Neural crest cell (in vitro differentiated cells): ENCODE measurements at regions not wholly inside any gene's neighbourhood (a gene's known extent, or its start where the extent isn't known, plus 50 kb on each side); places are given as distances from the start of the nearest gene placed in this dataset.
"Not testable (repeated sequence)": the region's sequence is repeated elsewhere in the genome, so short reads cannot be mapped to it uniquely, and the experiment has no call there.

ENCODE experiments used
- DNase-seq: peaks from one replicate; pipeline ENCODE4 v3.0.0; 2021; ENCODE audit warnings: low read depth, mixed read lengths, low spot score
- H3K27ac Mint-ChIP-seq: one replicate; pipeline ENCODE4 v1.8.0; 2021; ENCODE audit warnings: mild to moderate bottlenecking, mixed read lengths; ENCODE audit not compliant: unreplicated experiment
- H3K27me3 Mint-ChIP-seq: 2 replicates; pipeline ENCODE4 v1.8.0; 2021; ENCODE audit warnings: low read depth, mild to moderate bottlenecking, mixed read lengths
- H3K36me3 Mint-ChIP-seq: 2 replicates; pipeline ENCODE4 v1.8.0; 2021; ENCODE audit warnings: low read depth, mild to moderate bottlenecking, mixed read lengths
- H3K4me1 Mint-ChIP-seq: 2 replicates; pipeline ENCODE4 v1.8.0; 2021; ENCODE audit warnings: mixed read lengths
- H3K4me3 Mint-ChIP-seq: one replicate; pipeline ENCODE4 v1.8.0; 2021; ENCODE audit warnings: mild to moderate bottlenecking, mixed read lengths
- H3K9me3 Mint-ChIP-seq: 2 replicates; pipeline ENCODE4 v1.8.0; 2021; ENCODE audit warnings: mixed read lengths
- TF ChIP-seq, protein P1 (sequence below): fragments of 200-600 bp; sonication (generic); conservative IDR thresholded peaks from 2 replicates; pipeline ENCODE4 v1.5.0; 2021; ENCODE audit warnings: antibody characterized with exemption, mild to moderate bottlenecking

DNA sequence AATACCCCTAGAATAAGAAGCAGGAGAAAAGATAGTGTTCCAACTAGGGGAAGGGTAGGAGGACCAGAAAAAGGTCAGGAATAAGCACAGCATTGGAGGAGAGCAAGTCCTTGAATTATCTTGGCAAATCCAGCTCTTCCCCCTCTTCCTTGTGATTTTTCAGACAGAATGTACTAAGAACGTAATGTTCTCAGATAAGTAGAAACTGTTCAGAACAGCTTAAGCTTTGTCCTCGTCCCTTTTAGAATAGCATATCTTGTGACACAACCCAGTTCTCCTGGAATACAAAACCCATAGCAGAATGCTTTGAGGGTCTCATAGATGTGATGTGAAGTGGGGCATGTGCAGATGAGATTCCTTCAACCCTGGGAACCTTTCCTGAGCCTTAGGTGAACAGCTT lies 97.4 kb downstream of the EMB start:
- DNase-seq: no peak
- H3K4me1 Mint-ChIP-seq: no peaks in the 10 kb centered on the region
- TF ChIP-seq, protein P1, sequence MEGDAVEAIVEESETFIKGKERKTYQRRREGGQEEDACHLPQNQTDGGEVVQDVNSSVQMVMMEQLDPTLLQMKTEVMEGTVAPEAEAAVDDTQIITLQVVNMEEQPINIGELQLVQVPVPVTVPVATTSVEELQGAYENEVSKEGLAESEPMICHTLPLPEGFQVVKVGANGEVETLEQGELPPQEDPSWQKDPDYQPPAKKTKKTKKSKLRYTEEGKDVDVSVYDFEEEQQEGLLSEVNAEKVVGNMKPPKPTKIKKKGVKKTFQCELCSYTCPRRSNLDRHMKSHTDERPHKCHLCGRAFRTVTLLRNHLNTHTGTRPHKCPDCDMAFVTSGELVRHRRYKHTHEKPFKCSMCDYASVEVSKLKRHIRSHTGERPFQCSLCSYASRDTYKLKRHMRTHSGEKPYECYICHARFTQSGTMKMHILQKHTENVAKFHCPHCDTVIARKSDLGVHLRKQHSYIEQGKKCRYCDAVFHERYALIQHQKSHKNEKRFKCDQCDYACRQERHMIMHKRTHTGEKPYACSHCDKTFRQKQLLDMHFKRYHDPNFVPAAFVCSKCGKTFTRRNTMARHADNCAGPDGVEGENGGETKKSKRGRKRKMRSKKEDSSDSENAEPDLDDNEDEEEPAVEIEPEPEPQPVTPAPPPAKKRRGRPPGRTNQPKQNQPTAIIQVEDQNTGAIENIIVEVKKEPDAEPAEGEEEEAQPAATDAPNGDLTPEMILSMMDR: no peak

DNA sequence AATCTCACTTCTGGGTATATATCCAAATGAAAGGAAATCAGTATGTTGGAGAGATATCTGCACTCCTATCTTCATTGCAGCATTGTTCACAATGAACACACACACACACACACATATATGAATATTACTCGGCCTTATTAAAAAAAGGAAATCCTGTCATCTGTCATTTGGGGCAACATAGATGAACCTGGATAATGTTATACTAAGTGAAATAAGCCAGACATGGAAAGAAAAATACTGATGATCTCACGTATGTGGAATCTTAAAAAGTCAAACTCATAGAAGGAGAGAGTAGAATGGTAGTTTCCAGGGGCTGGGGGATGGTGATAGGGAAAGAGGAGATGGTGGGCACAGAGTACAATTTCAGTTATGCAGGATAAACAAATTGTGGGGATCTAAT lies 100.3 kb downstream of the EMB start:
- peaks cover 3% of the 10 kb centered on the region for H3K36me3 Mint-ChIP-seq
- TF ChIP-seq, protein P1: no peak
- DNase-seq: no peak
- peaks cover 11% of the 10 kb centered on the region for H3K9me3 Mint-ChIP-seq
- no peaks in the 10 kb centered on the region for H3K27me3 Mint-ChIP-seq
- no peaks in the 10 kb centered on the region for H3K4me1 Mint-ChIP-seq
- no peak overlapping the region for H3K27ac Mint-ChIP-seq
- no peak overlapping the region for H3K4me3 Mint-ChIP-seq

More for the DNA sequence above, 97.4 kb downstream of the EMB start:
- H3K27ac Mint-ChIP-seq: no peak overlapping the region
- peaks cover 3% of the 10 kb centered on the region for H3K36me3 Mint-ChIP-seq
- H3K4me3 Mint-ChIP-seq: no peak overlapping the region
- peaks cover 11% of the 10 kb centered on the region for H3K9me3 Mint-ChIP-seq
- no peaks in the 10 kb centered on the region for H3K27me3 Mint-ChIP-seq

DNA sequence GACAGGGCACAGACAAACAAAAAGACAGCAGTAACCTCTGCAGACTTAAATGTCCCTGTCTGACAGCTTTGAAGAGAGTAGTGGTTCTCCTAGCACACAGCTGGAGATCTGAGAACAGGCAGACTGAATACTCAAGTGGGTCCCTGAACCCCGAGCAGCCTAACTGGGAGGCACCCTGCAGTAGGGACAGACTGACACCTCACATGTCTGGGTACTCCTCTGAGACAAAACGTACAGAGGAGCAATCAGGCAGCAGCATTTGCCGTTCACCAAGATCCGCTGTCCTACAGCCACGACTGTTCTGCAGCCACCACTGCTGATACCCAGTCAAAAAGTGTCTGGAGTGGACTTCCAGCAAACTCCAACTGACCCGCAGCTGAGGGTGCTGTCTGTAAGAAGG lies 110.5 kb downstream of the EMB start:
- H3K4me3 Mint-ChIP-seq, H3K36me3 Mint-ChIP-seq, H3K27ac Mint-ChIP-seq, DNase-seq, H3K27me3 Mint-ChIP-seq, H3K4me1 Mint-ChIP-seq: not testable (repeated sequence)
- peaks cover 11% of the 10 kb centered on the region for H3K9me3 Mint-ChIP-seq

DNA sequence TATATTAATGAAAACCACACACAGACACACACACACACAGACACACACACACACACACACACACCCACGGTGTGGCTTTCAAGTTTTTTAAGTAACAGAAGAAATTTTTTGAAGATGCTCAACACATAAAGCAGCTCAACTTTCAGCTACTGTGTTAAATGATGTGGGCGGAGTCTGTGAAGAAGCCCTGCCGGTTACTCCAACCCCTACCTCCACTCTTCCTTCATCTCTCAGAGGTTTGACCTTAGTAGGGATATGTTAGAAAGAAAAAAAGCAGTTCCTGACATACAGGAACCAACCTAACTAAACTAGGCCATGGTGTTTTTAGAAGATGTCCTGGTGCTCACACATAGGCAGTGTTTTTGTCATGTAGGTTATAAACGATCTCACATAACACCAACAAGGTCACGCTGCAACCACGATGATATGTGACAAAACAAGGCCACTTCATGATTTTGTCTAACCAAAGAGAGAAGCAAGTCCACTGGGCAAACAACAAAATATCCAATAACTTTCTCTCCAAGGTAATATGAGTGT lies 112.8 kb downstream of the EMB start:
- no peak for DNase-seq
- H3K4me3 Mint-ChIP-seq: no peak overlapping the region
- H3K4me1 Mint-ChIP-seq: no peaks in the 10 kb centered on the region
- peaks cover 4% of the 10 kb centered on the region for H3K36me3 Mint-ChIP-seq
- TF ChIP-seq, protein P1: no peak
- peaks cover 11% of the 10 kb centered on the region for H3K9me3 Mint-ChIP-seq
- H3K27ac Mint-ChIP-seq: no peak overlapping the region
- no peaks in the 10 kb centered on the region for H3K27me3 Mint-ChIP-seq

DNA sequence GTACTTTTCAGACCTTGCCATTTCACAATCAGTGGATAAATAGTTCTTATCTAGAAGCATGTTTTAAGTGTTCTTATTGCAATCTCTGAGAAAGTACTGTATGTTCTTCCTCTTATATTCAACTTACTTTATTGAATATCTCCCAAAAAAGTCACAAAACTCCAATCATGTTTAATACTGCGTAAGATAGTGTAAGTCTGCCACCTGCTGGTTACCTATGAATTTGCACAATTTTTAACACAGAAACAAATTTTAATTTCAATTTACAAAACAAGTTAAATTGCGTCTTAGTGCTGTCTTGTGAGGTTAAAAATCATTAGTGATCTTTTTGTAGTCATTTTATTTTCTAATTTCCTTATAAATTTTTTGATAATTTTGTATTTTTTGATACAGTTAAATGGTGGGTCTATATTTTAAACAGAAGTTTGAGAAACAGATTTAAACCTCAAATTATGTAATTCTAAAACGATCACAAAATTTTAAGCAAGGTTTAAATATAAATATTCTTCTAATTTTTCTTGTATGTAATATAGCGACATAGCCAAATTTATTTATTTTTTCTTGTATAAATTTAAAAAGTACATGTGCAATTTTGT lies 115.8 kb downstream of the EMB start:
- peak; percentile 3 for DNase-seq
- Mint-ChIP-seq H3K27me3 (no peaks in the 10 kb centered on the region), H3K9me3 (peaks cover 9% of the 10 kb centered on the region), H3K4me1 (no peaks in the 10 kb centered on the region), H3K4me3 (no peak overlapping the region), H3K36me3 (no peaks in the 10 kb centered on the region), H3K27ac (no peak overlapping the region)
- TF ChIP-seq, protein P1: peak; percentile 82

DNA sequence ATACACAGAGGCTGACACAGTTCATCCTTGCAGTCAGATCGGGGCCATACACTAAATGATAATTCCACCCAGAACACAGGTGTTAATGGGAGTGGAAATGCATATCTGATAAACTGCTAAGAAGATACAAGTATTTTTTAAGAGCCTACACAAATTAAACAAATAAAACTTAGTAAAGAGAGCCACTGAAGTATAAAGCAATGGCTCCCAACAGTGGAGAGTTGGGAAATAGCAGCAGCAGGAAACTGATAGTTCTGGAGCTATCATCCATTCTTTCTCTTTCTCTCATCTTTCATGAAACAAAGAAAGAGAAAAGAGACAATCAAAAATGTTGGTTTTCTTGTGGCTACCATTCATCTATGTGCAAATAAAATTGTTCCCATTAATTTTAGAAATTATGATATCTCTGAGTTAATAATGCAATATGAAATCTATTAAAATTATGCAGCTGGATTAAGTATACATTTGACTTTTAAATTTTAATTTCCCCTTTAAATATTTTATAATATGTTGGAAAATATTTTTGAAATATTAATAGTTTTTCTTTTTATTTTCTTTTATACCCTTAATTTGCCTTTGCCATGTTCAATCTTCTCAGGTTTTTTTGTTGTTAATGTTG lies 120.8 kb downstream of the EMB start:
- no peak for DNase-seq
- Mint-ChIP-seq H3K4me1 (no peaks in the 10 kb centered on the region), H3K36me3 (no peaks in the 10 kb centered on the region), H3K4me3 (no peak overlapping the region), H3K27ac (no peak overlapping the region), H3K9me3 (peaks cover 14% of the 10 kb centered on the region), H3K27me3 (no peaks in the 10 kb centered on the region)
- TF ChIP-seq, protein P1: no peak
